ENCODE measurements at regions not wholly inside any gene's neighbourhood (a gene's known extent, or its start where the extent isn't known, plus 50 kb on each side); places are given as distances from the start of the nearest gene placed in this dataset.

GRCh38 chr14:48842785-48843184, 743.4 kb downstream of the RPS29 start:
- no peak for TF ChIP-seq CTCF (IDR thresholded peaks at IDR 0.05)
- no peak for TF ChIP-seq POLR2A (IDR thresholded peaks at IDR 0.05)
- TF ChIP-seq POLR2AphosphoS5 (IDR thresholded peaks at IDR 0.05): no peak

Measured in upper lobe of left lung (tissue), 4 donors.